Activated CD4-positive, alpha-beta T cell treated with anti-CD3 and anti-CD28 coated beads, Interleukin-2, amount 50 U/mL, for 4 hours (primary cell): ENCODE measurements at regions not wholly inside any gene's neighbourhood (a gene's known extent, or its start where the extent isn't known, plus 50 kb on each side); places are given as distances from the start of the nearest gene placed in this dataset.
"Not testable (repeated sequence)": the region's sequence is repeated elsewhere in the genome, so short reads cannot be mapped to it uniquely, and the experiment has no call there.

Experiments used
- DNase-seq, 2 experiments: peaks; one replicate each; pipeline ENCODE4 v3.0.0-alpha.2; 2020

GRCh38 chr5:90128551-90128950, 281.0 kb downstream of the CETN3 start:
- no peak for DNase-seq

- DNase-seq, result no peak
Observed at GRCh38 chr5:90119531-90119971, 290.0 kb downstream of the CETN3 start.

- no peak for DNase-seq
Observed at GRCh38 chr5:90117005-90117404, 292.6 kb downstream of the CETN3 start.

GRCh38 chr5:90113108-90113507, 296.4 kb downstream of the CETN3 start:
- DNase-seq, result no peak

- no peak for DNase-seq
Observed at GRCh38 chr5:90112033-90112692, 297.4 kb downstream of the CETN3 start.

- no peak for DNase-seq
Observed at GRCh38 chr5:90111364-90112032, 298.1 kb downstream of the CETN3 start.

GRCh38 chr5:90109285-90109684, 300.3 kb downstream of the CETN3 start:
- no peak for DNase-seq

- DNase-seq, result no peak
Observed at GRCh38 chr5:90099099-90099498, 310.5 kb downstream of the CETN3 start.

- DNase-seq, result no peak
Observed at GRCh38 chr5:90097082-90097477, 312.5 kb downstream of the CETN3 start.

- no peak for DNase-seq
Observed at GRCh38 chr5:90096415-90097081, 313.0 kb downstream of the CETN3 start.

- DNase-seq, result no peak
Observed at GRCh38 chr5:90095292-90096060, 314.1 kb downstream of the CETN3 start.

- no peak for DNase-seq
Observed at GRCh38 chr5:90093751-90094485, 315.6 kb downstream of the CETN3 start.

GRCh38 chr5:90092734-90093133, 316.8 kb downstream of the CETN3 start:
- no peak for DNase-seq

GRCh38 chr5:90084342-90084741, 325.2 kb downstream of the CETN3 start:
- DNase-seq, result no peak

GRCh38 chr5:90073026-90073570, 336.5 kb downstream of the CETN3 start:
- DNase-seq, result not testable (repeated sequence)

GRCh38 chr5:90071656-90072055, 337.9 kb downstream of the CETN3 start:
- no peak for DNase-seq

GRCh38 chr5:90071066-90071465, 338.5 kb downstream of the CETN3 start:
- DNase-seq, result no peak

GRCh38 chr5:90066920-90067319, 342.6 kb downstream of the CETN3 start:
- DNase-seq, result no peak

- DNase-seq, result no peak
Observed at GRCh38 chr5:90056911-90057705, 352.4 kb downstream of the CETN3 start.

GRCh38 chr5:90055831-90056328, 353.7 kb downstream of the CETN3 start:
- no peak for DNase-seq

- no peak for DNase-seq
Observed at GRCh38 chr5:90054612-90055011, 354.9 kb downstream of the CETN3 start.
